Activated T-helper 17 cell treated with anti-CD3 and anti-CD28 coated beads, Interleukin-2, amount 50 U/mL, for 72 hours (primary cell): ENCODE measurements at regions not wholly inside any gene's neighbourhood (a gene's known extent, or its start where the extent isn't known, plus 50 kb on each side); places are given as distances from the start of the nearest gene placed in this dataset.

Source experiments
- ATAC-seq: fragments of 150-1000 bp; cut with Tn5 transposase; replicated peaks from 2 replicates; pipeline ENCODE4 v1.10.0; 2021; ENCODE audit warnings: mild to moderate bottlenecking, moderate library complexity
- H3K27ac Mint-ChIP-seq: one replicate; pipeline ENCODE4 v1.8.0; 2022; ENCODE audit warnings: mixed read lengths
- H3K27me3 Mint-ChIP-seq: one replicate; pipeline ENCODE4 v1.8.0; 2022; ENCODE audit warnings: mixed read lengths
- H3K36me3 Mint-ChIP-seq: one replicate; pipeline ENCODE4 v1.8.0; 2022; ENCODE audit warnings: low read depth, mild to moderate bottlenecking, mixed read lengths
- H3K4me1 Mint-ChIP-seq: one replicate; pipeline ENCODE4 v1.8.0; 2022; ENCODE audit warnings: mixed read lengths
- H3K4me3 Mint-ChIP-seq: one replicate; pipeline ENCODE4 v1.8.0; 2022; ENCODE audit warnings: mild to moderate bottlenecking, mixed read lengths
- H3K9me3 Mint-ChIP-seq: one replicate; pipeline ENCODE4 v1.8.0; 2022; ENCODE audit warnings: mixed read lengths

- no peaks in the 10 kb centered on the region for H3K36me3 Mint-ChIP-seq
- no peak overlapping the region for H3K4me3 Mint-ChIP-seq
- no peak for ATAC-seq
- peaks cover 8% of the 10 kb centered on the region for H3K27me3 Mint-ChIP-seq
- no peak overlapping the region for H3K27ac Mint-ChIP-seq
- H3K4me1 Mint-ChIP-seq, result no peaks in the 10 kb centered on the region
- H3K9me3 Mint-ChIP-seq, result no peaks in the 10 kb centered on the region
Observed at GRCh38 chr4:99724067-99724466, 66.4 kb upstream of the C4orf54 start.

GRCh38 chr4:99723612-99724011 lies 66.0 kb upstream of the C4orf54 start:
- no peak overlapping the region for H3K4me3 Mint-ChIP-seq
- peak; percentile 76 for ATAC-seq
- no peak overlapping the region for H3K27ac Mint-ChIP-seq
- H3K4me1 Mint-ChIP-seq, result no peaks in the 10 kb centered on the region
- H3K27me3 Mint-ChIP-seq, result peaks cover 8% of the 10 kb centered on the region
- H3K36me3 Mint-ChIP-seq, result no peaks in the 10 kb centered on the region
- no peaks in the 10 kb centered on the region for H3K9me3 Mint-ChIP-seq

- no peak overlapping the region for H3K4me3 Mint-ChIP-seq
Observed at GRCh38 chr4:99722725-99723124, 65.1 kb upstream of the C4orf54 start.

GRCh38 chr4:99722006-99722405 lies 64.4 kb upstream of the C4orf54 start:
- peaks cover 11% of the 10 kb centered on the region for H3K27me3 Mint-ChIP-seq
- H3K4me1 Mint-ChIP-seq, result no peaks in the 10 kb centered on the region
- no peak for ATAC-seq
- H3K9me3 Mint-ChIP-seq, result no peaks in the 10 kb centered on the region
- no peak overlapping the region for H3K27ac Mint-ChIP-seq
- no peaks in the 10 kb centered on the region for H3K36me3 Mint-ChIP-seq
- no peak overlapping the region for H3K4me3 Mint-ChIP-seq

More at GRCh38 chr4:99722725-99723124, 65.1 kb upstream of the C4orf54 start:
- no peak for ATAC-seq
- Mint-ChIP-seq H3K36me3 (no peaks in the 10 kb centered on the region), H3K27me3 (peaks cover 11% of the 10 kb centered on the region), H3K9me3 (no peaks in the 10 kb centered on the region), H3K27ac (no peak overlapping the region), H3K4me1 (no peaks in the 10 kb centered on the region)

- no peaks in the 10 kb centered on the region for H3K9me3 Mint-ChIP-seq
- H3K4me1 Mint-ChIP-seq, result no peaks in the 10 kb centered on the region
- H3K27me3 Mint-ChIP-seq, result peaks cover 14% of the 10 kb centered on the region
- no peak for ATAC-seq
- H3K4me3 Mint-ChIP-seq, result no peak overlapping the region
- H3K36me3 Mint-ChIP-seq, result no peaks in the 10 kb centered on the region
- H3K27ac Mint-ChIP-seq, result no peak overlapping the region
Observed at GRCh38 chr4:99720206-99720605, 62.6 kb upstream of the C4orf54 start.

- Mint-ChIP-seq H3K9me3 (no peaks in the 10 kb centered on the region), H3K4me1 (no peaks in the 10 kb centered on the region), H3K4me3 (no peak overlapping the region), H3K36me3 (no peaks in the 10 kb centered on the region), H3K27me3 (peaks cover 14% of the 10 kb centered on the region), H3K27ac (no peak overlapping the region)
- ATAC-seq, result no peak
Observed at GRCh38 chr4:99716996-99717395, 59.4 kb upstream of the C4orf54 start.

DNA sequence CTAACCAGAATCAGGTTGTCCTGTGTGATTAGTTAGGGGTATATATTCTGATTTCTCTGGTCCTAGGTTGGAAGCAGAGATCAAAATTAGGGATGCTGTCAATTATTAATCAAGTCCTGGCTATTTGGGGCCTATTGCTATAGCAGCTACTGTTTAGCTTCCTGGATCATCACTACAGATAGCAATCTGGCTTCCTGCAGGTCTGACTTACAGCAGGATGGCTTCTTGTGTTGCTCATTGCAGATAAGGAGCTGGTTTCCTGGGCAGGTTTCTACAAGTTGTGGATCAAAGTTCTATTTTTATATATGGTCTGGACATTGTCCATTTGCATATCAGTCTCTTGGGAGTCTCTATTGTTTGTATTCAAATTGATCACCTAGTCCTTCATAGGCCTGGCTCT lies 57.7 kb upstream of the C4orf54 start:
- no peak for ATAC-seq
- Mint-ChIP-seq H3K4me1 (no peaks in the 10 kb centered on the region), H3K9me3 (no peaks in the 10 kb centered on the region), H3K27ac (no peak overlapping the region), H3K36me3 (no peaks in the 10 kb centered on the region), H3K27me3 (peaks cover 14% of the 10 kb centered on the region), H3K4me3 (no peak overlapping the region)

- peaks cover 6% of the 10 kb centered on the region for H3K27me3 Mint-ChIP-seq
- H3K4me3 Mint-ChIP-seq, result no peak overlapping the region
- no peak overlapping the region for H3K27ac Mint-ChIP-seq
- H3K9me3 Mint-ChIP-seq, result no peaks in the 10 kb centered on the region
- H3K36me3 Mint-ChIP-seq, result no peaks in the 10 kb centered on the region
- H3K4me1 Mint-ChIP-seq, result no peaks in the 10 kb centered on the region
- no peak for ATAC-seq
Observed at GRCh38 chr4:99714179-99714578, 56.6 kb upstream of the C4orf54 start.

GRCh38 chr4:99712530-99712929 lies 54.9 kb upstream of the C4orf54 start:
- Mint-ChIP-seq H3K4me3 (no peak overlapping the region), H3K36me3 (no peaks in the 10 kb centered on the region), H3K27me3 (peaks cover 2% of the 10 kb centered on the region), H3K4me1 (no peaks in the 10 kb centered on the region), H3K9me3 (no peaks in the 10 kb centered on the region), H3K27ac (no peak overlapping the region)
- no peak for ATAC-seq

- Mint-ChIP-seq H3K4me3 (no peak overlapping the region), H3K9me3 (no peaks in the 10 kb centered on the region), H3K36me3 (no peaks in the 10 kb centered on the region), H3K27ac (no peak overlapping the region), H3K27me3 (peaks cover 2% of the 10 kb centered on the region), H3K4me1 (no peaks in the 10 kb centered on the region)
- ATAC-seq, result no peak
Observed at GRCh38 chr4:99712099-99712498, 54.5 kb upstream of the C4orf54 start.

GRCh38 chr4:99711657-99712056 lies 54.0 kb upstream of the C4orf54 start:
- peaks cover 2% of the 10 kb centered on the region for H3K27me3 Mint-ChIP-seq
- no peaks in the 10 kb centered on the region for H3K4me1 Mint-ChIP-seq
- peak; percentile 50 for ATAC-seq
- H3K36me3 Mint-ChIP-seq, result no peaks in the 10 kb centered on the region
- no peak overlapping the region for H3K27ac Mint-ChIP-seq
- no peaks in the 10 kb centered on the region for H3K9me3 Mint-ChIP-seq
- no peak overlapping the region for H3K4me3 Mint-ChIP-seq

DNA sequence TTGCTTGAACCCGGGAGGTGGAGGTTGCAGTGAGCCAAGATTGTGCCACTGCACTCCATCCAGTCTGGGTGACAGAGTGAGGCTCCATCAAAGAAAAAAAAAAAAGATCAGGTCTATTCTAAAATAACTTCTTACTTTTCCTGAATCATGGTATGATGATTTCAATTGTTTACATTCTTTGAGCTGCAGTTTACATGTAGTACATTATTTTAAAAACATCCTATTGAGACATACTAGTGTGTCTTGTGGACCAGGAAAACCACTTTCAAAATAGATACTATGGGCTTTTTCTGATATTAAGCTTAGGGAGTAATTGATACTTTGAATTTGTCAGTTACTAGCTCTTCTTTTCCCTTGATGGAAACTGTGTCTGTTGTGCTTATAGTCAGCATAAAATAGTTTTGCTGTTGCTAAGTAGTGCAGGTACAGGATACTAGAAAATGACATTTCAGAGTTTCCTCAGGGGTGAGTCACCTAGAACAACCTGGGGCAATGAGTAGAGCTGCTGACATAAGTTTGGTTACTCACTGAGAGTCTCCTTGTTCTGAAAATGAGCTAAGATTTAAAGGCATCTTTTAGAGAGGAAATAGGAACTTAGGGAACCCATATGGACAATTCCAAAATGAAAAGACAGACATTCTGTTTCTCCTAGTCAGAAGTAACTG lies 53.2 kb upstream of the C4orf54 start:
- peak; percentile 95 for ATAC-seq
- no peaks in the 10 kb centered on the region for H3K9me3 Mint-ChIP-seq
- H3K27ac Mint-ChIP-seq, result peak overlapping the region; percentile 8
- H3K4me3 Mint-ChIP-seq, result no peak overlapping the region
- H3K27me3 Mint-ChIP-seq, result no peaks in the 10 kb centered on the region
- H3K4me1 Mint-ChIP-seq, result no peaks in the 10 kb centered on the region
- H3K36me3 Mint-ChIP-seq, result no peaks in the 10 kb centered on the region

DNA sequence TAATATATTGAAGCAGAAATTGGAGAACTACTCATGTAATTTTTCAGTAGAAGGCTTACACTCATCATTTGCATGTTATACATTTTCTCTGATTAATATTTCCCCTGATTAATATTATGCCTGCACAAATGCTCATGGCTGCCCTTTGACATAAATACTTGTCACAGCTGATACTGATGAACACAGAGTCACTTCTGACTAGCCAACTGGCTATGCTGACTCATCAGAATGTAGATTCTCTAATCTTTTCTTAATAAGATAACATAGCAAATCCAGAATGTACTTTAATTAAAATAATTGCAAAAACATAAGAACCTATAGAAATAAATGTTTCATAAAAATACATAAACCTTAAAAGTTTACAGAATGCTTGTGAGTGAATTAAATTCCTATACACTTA lies 52.4 kb upstream of the C4orf54 start:
- Mint-ChIP-seq H3K9me3 (no peaks in the 10 kb centered on the region), H3K4me1 (no peaks in the 10 kb centered on the region), H3K4me3 (no peak overlapping the region), H3K36me3 (no peaks in the 10 kb centered on the region), H3K27me3 (no peaks in the 10 kb centered on the region), H3K27ac (no peak overlapping the region)
- no peak for ATAC-seq

DNA sequence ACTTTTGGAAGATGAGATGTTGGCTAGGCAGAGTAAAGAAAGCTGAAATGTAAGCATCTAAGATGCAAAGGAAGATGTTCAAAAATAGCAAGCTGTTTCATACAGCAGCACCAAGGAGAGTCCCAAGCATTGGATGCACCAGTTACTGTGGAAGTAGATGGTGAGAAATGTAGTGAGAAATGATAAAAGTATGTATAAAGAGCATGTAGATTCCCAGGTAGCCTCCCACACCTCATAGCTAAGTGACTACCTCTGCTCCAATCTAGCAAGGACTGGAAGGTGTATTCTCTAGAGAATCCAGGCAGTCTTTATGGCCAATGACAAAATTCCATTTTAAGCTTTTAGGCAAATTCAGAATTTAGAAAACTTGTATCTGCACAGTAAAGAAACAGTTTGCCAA lies 50.9 kb upstream of the C4orf54 start:
- H3K9me3 Mint-ChIP-seq, result no peaks in the 10 kb centered on the region
- H3K4me1 Mint-ChIP-seq, result no peaks in the 10 kb centered on the region
- ATAC-seq, result no peak
- no peaks in the 10 kb centered on the region for H3K36me3 Mint-ChIP-seq
- H3K27me3 Mint-ChIP-seq, result no peaks in the 10 kb centered on the region
- no peak overlapping the region for H3K27ac Mint-ChIP-seq
- no peak overlapping the region for H3K4me3 Mint-ChIP-seq
